B cell (primary cell): ENCODE measurements at regions not wholly inside any gene's neighbourhood (a gene's known extent, or its start where the extent isn't known, plus 50 kb on each side); places are given as distances from the start of the nearest gene placed in this dataset.

Experiments used
- ATAC-seq: fragments of 200-7000 bp; cut with Tn5 transposase; one replicate; pipeline ENCODE4 v1.10.0; 2021; ENCODE audit warnings: low read depth, mild to moderate bottlenecking, moderate number of reproducible peaks, moderate library complexity
- CTCF ChIA-PET: fragments of 350-600 bp; sonication (Branson Sonifier 250); formaldehyde crosslinking; loops from one replicate; lab custom pipeline; 2021; ENCODE audit warnings: antibody characterized with exemption, inconsistent platforms; lab: Charles Lee
- POLR2A ChIA-PET: fragments of 350-600 bp; sonication (Branson Sonifier 250); formaldehyde crosslinking; loops from one replicate; lab custom pipeline; 2021; ENCODE audit warnings: antibody characterized with exemption; lab: Charles Lee
- DNase-seq: peaks from one replicate; pipeline ENCODE4 v3.0.0; 2013
- H2AFZ ChIP-seq: 2 replicates; pipeline ENCODE4 v1.6.1; 2012; ENCODE audit warnings: mild to moderate bottlenecking, low read depth, low read length; ENCODE audit not compliant: insufficient read depth, poor library complexity, severe bottlenecking
- H3K27ac ChIP-seq, 2 donors: 1 replicate in 1 of 2; 2 replicates in 1 of 2; pipeline ENCODE4 v1.5.1; 2012 to 2013; ENCODE audit warnings: low read length in 2 of 2, mild to moderate bottlenecking in 2 of 2, moderate library complexity in 1 of 2
- H3K27me3 ChIP-seq, 4 experiments: fragments of 200-600 bp in 1 of 4; sonication (generic) in 1 of 4; replicated peaks in 1 of 4; 1 replicate in 2 of 4; 2 replicates in 2 of 4; pipeline versions ENCODE4 v1.6.1 to v1.7.0; 2013 to 2016; ENCODE audit warnings: low read length in 3 of 4, mild to moderate bottlenecking in 2 of 4, mixed read lengths in 1 of 4, moderate library complexity in 1 of 4; ENCODE audit not compliant: insufficient read depth in 4 of 4, control insufficient read depth in 3 of 4; ENCODE audit errors: control extremely low read depth in 1 of 4
- H3K36me3 ChIP-seq, 2 experiments: replicated peaks in 1 of 2; 1 replicate in 1 of 2; 2 replicates in 1 of 2; pipeline versions ENCODE4 v1.6.1 to v1.7.1; 2013; ENCODE audit warnings: low read length in 1 of 2; ENCODE audit not compliant: insufficient read depth in 2 of 2, control insufficient read depth in 1 of 2; ENCODE audit errors: control extremely low read depth in 1 of 2, extremely low read depth in 1 of 2
- H3K4me1 ChIP-seq, 2 donors: fragments of 200-600 bp in 1 of 2; sonication (generic) in 1 of 2; 1 replicate in 1 of 2; 2 replicates in 1 of 2; pipeline versions ENCODE4 v1.5.1 to v1.6.1; 2013 to 2017; ENCODE audit warnings: low read length in 2 of 2; ENCODE audit not compliant: control insufficient read depth in 2 of 2, insufficient read depth in 2 of 2
- H3K4me2 ChIP-seq: replicated peaks from 2 replicates; pipeline ENCODE3; 2012; ENCODE audit warnings: mild to moderate bottlenecking, low read depth, low read length; ENCODE audit not compliant: poor library complexity, severe bottlenecking
- H3K4me3 ChIP-seq, 5 experiments: fragments of 200-600 bp in 1 of 5; sonication (generic) in 1 of 5; 1 replicate in 3 of 5; 2 replicates in 2 of 5; pipeline versions ENCODE4 v1.5.1 to v1.7.0; 2011 to 2016; ENCODE audit warnings: low read length in 4 of 5, mild to moderate bottlenecking in 4 of 5, low read depth in 2 of 5, control low read depth in 1 of 5, moderate library complexity in 1 of 5; ENCODE audit not compliant: insufficient read depth in 1 of 5; ENCODE audit errors: control extremely low read depth in 1 of 5, extremely low read depth in 1 of 5
- H3K79me2 ChIP-seq: fragments of 200-600 bp; sonication (generic); one replicate; pipeline ENCODE4 v1.6.0; 2016; ENCODE audit warnings: low read length; ENCODE audit not compliant: control insufficient read depth, insufficient read depth
- H3K9ac ChIP-seq: fragments of 200-600 bp; sonication (generic); 2 replicates; pipeline ENCODE4 v1.6.1; 2017; ENCODE audit warnings: mild to moderate bottlenecking, low read length, moderate library complexity
- H3K9me3 ChIP-seq, 3 donors: one replicate each; pipeline versions ENCODE4 v1.6.1 to v1.7.1; 2013; ENCODE audit warnings: low read length in 2 of 3; ENCODE audit not compliant: control insufficient read depth in 2 of 3, insufficient read depth in 1 of 3; ENCODE audit errors: control extremely low read depth in 1 of 3
- H4K20me1 ChIP-seq: 2 replicates; pipeline ENCODE4 v1.6.0; 2012; ENCODE audit warnings: mild to moderate bottlenecking, low read length; ENCODE audit not compliant: insufficient read depth, control insufficient read depth, poor library complexity, severe bottlenecking
- H3K27ac Mint-ChIP-seq: one replicate; pipeline ENCODE4 v1.8.0; 2021; ENCODE audit warnings: mixed read lengths
- H3K27me3 Mint-ChIP-seq: one replicate; pipeline ENCODE4 v1.8.0; 2021; ENCODE audit warnings: mixed read lengths
- H3K4me1 Mint-ChIP-seq: one replicate; pipeline ENCODE4 v1.8.0; 2021; ENCODE audit warnings: mixed read lengths
- H3K4me3 Mint-ChIP-seq: one replicate; pipeline ENCODE4 v1.8.0; 2021; ENCODE audit warnings: mixed read lengths
- H3K9me3 Mint-ChIP-seq: one replicate; pipeline ENCODE4 v1.8.0; 2022; ENCODE audit warnings: mixed read lengths; ENCODE audit not compliant: insufficient read depth
- CTCF ChIP-seq: fragments of 200-600 bp; IDR thresholded peaks from one replicate; pipeline ENCODE4 v1.8.0; 2022; ENCODE audit warnings: antibody characterized with exemption, mild to moderate bottlenecking
- EZH2 ChIP-seq: IDR thresholded peaks from 2 replicates; pipeline ENCODE4 v1.6.1; 2012; ENCODE audit warnings: borderline replicate concordance, low read depth, mild to moderate bottlenecking, moderate library complexity, low read length; ENCODE audit not compliant: insufficient read depth, poor library complexity, severe bottlenecking
- WGBS: methylation state at CpG from one replicate; pipeline ENCODE4 v1.1.5; 2013; ENCODE audit warnings: missing lambda C conversion rate; ENCODE audit not compliant: insufficient coverage; 5-methylcytosine and 5-hydroxymethylcytosine counted together
- intact Hi-C: fragments of 100-400 bp; cut with micrococcal nuclease; formaldehyde crosslinking; loops from one replicate; pipeline ENCODE4 v1.10.0; 2022

- no peaks in the 10 kb centered on the region for H3K79me2 ChIP-seq
- POLR2A ChIA-PET: no interaction called here
- CTCF ChIA-PET: no interaction called here
Observed at GRCh38 chr2:84317135-84317534, 141.9 kb downstream of the SUCLG1 start.

GRCh38 chr2:84314901-84315330, 144.2 kb downstream of the SUCLG1 start:
- WGBS: 17% methylated on average over 11 of the region's 11 CpGs
- no peak overlapping the region for H3K4me2 ChIP-seq
- intact Hi-C loops: no loop called here

More at GRCh38 chr2:84317135-84317534, 141.9 kb downstream of the SUCLG1 start:
- no peaks in the 10 kb centered on the region for H3K36me3 ChIP-seq
- ATAC-seq (no peak), DNase-seq (no peak)
- TF ChIP-seq EZH2: no peak
- no peak for TF ChIP-seq CTCF
- Mint-ChIP-seq H3K4me1 (no peaks in the 10 kb centered on the region), H3K27me3 (peaks cover 16% of the 10 kb centered on the region), H3K4me3 (no peak overlapping the region), H3K9me3 (no peaks in the 10 kb centered on the region), H3K27ac (no peak overlapping the region)
- no peak overlapping the region for H3K9ac ChIP-seq
- H3K27me3 ChIP-seq: peaks cover 0 to 18% (median 0%) of the 10 kb centered on the region in 4 experiments
- WGBS: 94% methylated on average over 2 of the region's 2 CpGs
- H3K9me3 ChIP-seq: no peaks in the 10 kb centered on the region
- no peak overlapping the region for H3K27ac ChIP-seq
- no peak overlapping the region for H2AFZ ChIP-seq
- H3K4me3 ChIP-seq: no peak overlapping the region
- H3K4me1 ChIP-seq: no peaks in the 10 kb centered on the region
- no peak overlapping the region for H3K4me2 ChIP-seq
- H4K20me1 ChIP-seq: no peaks in the 10 kb centered on the region
- intact Hi-C loops: no loop called here

More at GRCh38 chr2:84314901-84315330, 144.2 kb downstream of the SUCLG1 start:
- no peak for TF ChIP-seq EZH2
- TF ChIP-seq CTCF: peak; percentile 71
- peaks cover 0 to 10% (median 0%) of the 10 kb centered on the region in 4 experiments for H3K27me3 ChIP-seq
- H3K9me3 Mint-ChIP-seq: no peaks in the 10 kb centered on the region
- no peak overlapping the region for H3K4me3 Mint-ChIP-seq
- no peak overlapping the region for H3K9ac ChIP-seq
- no peak overlapping the region for H2AFZ ChIP-seq
- H3K9me3 ChIP-seq: no peaks in the 10 kb centered on the region
- ChIA-PET CTCF (interaction anchor here (1.1 to 3.0 kb wide), 3 partner anchors 8 to 11 kb away, joined by 4 to 12 read pairs (median 4); no protein-coding TSS in a partner anchor), POLR2A (no interaction called here)
- DNase-seq: peak; percentile 54
- H4K20me1 ChIP-seq: no peaks in the 10 kb centered on the region
- H3K27ac ChIP-seq: no peak overlapping the region
- H3K27me3 Mint-ChIP-seq: peaks cover 6% of the 10 kb centered on the region
- no peaks in the 10 kb centered on the region for H3K4me1 Mint-ChIP-seq
- H3K27ac Mint-ChIP-seq: no peak overlapping the region
- H3K36me3 ChIP-seq: no peaks in the 10 kb centered on the region
- peak; percentile 43 for ATAC-seq
- no peaks in the 10 kb centered on the region for H3K79me2 ChIP-seq
- no peaks in the 10 kb centered on the region for H3K4me1 ChIP-seq
- H3K4me3 ChIP-seq: no peak overlapping the region
